ENCODE measurements at regions not wholly inside any gene's neighbourhood (a gene's known extent, or its start where the extent isn't known, plus 50 kb on each side); places are given as distances from the start of the nearest gene placed in this dataset.

GRCh38 chr7:24191362-24191761, 92.6 kb upstream of the NPY start:
- no peak for FAIRE-seq
- no peak for DNase-seq (ENCODE audit: low spot score)

- DNase-seq (ENCODE audit: low spot score) (no peak), FAIRE-seq (no peak)
These were observed 91.9 kb upstream of the NPY start for GRCh38 chr7:24192053-24192452.

GRCh38 chr7:24192691-24193090, 91.3 kb upstream of the NPY start:
- FAIRE-seq (no peak), DNase-seq (ENCODE audit: low spot score) (no peak)

- DNase-seq (ENCODE audit: low spot score) (peak; percentile 45), FAIRE-seq (peak; percentile 63)
These were observed 86.1 kb upstream of the NPY start for GRCh38 chr7:24197852-24198251.

- FAIRE-seq (no peak), DNase-seq (ENCODE audit: low spot score) (no peak)
These were observed 84.0 kb upstream of the NPY start for GRCh38 chr7:24199978-24200377.

- DNase-seq (ENCODE audit: low spot score) (no peak), FAIRE-seq (no peak)
These were observed 83.5 kb upstream of the NPY start for GRCh38 chr7:24200407-24200966.

- DNase-seq (ENCODE audit: low spot score), result no peak
- FAIRE-seq, result no peak
These were observed 82.8 kb upstream of the NPY start for GRCh38 chr7:24201226-24201625.

- FAIRE-seq, result no peak
These were observed 71.9 kb upstream of the NPY start for GRCh38 chr7:24212073-24212472.

GRCh38 chr7:24213311-24213710, 70.7 kb upstream of the NPY start:
- no peak for DNase-seq (ENCODE audit: low spot score)
- no peak for FAIRE-seq

More at GRCh38 chr7:24212073-24212472, 71.9 kb upstream of the NPY start:
- no peak for DNase-seq (ENCODE audit: low spot score)

- FAIRE-seq (no peak), DNase-seq (ENCODE audit: low spot score) (no peak)
These were observed 69.3 kb upstream of the NPY start for GRCh38 chr7:24214670-24215069.

GRCh38 chr7:24216576-24217125, 67.3 kb upstream of the NPY start:
- FAIRE-seq (no peak), DNase-seq (ENCODE audit: low spot score) (no peak)

GRCh38 chr7:24221500-24221899, 62.5 kb upstream of the NPY start:
- DNase-seq (ENCODE audit: low spot score), result no peak
- no peak for FAIRE-seq

GRCh38 chr7:24227068-24227467, 56.9 kb upstream of the NPY start:
- no peak for FAIRE-seq
- no peak for DNase-seq (ENCODE audit: low spot score)

GRCh38 chr7:24227603-24228359, 56.2 kb upstream of the NPY start:
- DNase-seq (ENCODE audit: low spot score) (no peak), FAIRE-seq (no peak)

GRCh38 chr7:24229481-24230226, 54.3 kb upstream of the NPY start:
- no peak for DNase-seq (ENCODE audit: low spot score)
- no peak for FAIRE-seq

- FAIRE-seq (no peak), DNase-seq (ENCODE audit: low spot score) (no peak)
These were observed 52.5 kb upstream of the NPY start for GRCh38 chr7:24231493-24231892.

- FAIRE-seq (no peak), DNase-seq (ENCODE audit: low spot score) (no peak)
These were observed 50.6 kb upstream of the NPY start for GRCh38 chr7:24233386-24233785.
